ENCODE measurements at regions not wholly inside any gene's neighbourhood (a gene's known extent, or its start where the extent isn't known, plus 50 kb on each side); places are given as distances from the start of the nearest gene placed in this dataset.
"Not testable (repeated sequence)": the region's sequence is repeated elsewhere in the genome, so short reads cannot be mapped to it uniquely, and the experiment has no call there.

DNA sequence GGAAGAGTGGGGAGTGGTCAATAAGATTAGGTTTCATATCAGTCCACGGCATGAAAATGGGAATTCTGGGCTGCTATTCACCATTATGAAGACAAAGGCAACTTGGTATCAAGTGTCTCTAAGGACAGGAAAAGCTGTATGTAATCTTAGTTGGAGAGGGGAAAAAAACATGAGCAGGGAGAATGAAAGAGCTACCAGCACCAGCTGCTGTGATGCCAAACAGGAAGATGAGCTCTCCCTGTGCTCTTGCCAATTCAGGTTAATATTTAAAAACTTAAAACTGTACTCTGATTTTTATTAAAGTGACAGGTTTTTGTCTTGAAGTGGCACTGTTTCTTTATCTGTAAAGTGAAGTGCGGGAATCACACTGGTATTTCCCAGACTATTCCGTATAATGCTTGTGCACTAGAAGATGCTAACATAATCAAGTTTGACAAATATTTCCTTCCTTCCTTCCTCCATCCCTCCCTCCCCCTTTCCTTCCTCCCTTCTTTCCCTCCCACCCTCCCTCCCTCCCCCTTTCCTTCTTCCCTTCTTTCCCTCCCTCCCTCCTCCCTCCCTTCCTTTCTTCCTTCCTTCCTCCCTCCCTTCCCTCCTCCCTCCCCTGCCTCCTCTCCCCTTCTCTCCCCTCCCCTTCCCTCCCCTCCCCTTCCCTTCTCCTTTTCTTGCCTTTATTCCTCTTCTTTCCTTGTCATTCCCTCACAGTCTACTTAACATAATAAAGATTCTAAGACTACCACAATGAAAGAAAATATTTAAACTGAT is 1383.0 kb upstream of the C9orf72 start:
- DNase-seq: no peak

- no peak for DNase-seq
Observed at GRCh38 chr9:28960602-28961001, 1387.3 kb upstream of the C9orf72 start.

DNA sequence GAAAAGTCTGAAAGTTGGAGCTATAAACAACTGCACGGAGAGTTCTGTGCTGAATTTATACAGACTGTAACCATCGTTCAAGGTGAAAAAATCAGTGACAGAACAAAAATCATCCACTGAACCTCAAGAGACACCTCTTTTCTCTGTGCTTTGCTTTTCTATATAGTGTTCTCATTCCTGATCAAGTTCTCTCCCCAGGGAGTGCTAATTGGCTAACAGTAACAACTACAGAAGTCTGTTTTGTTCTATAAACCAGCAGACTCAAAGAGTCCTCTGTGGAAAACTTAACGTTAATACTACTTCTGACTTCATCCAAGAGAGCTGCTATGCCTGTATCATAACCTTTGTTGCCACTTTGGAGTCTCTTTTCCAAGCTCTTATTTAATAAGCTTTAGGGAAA is 1388.3 kb upstream of the C9orf72 start:
- no peak for DNase-seq

DNA sequence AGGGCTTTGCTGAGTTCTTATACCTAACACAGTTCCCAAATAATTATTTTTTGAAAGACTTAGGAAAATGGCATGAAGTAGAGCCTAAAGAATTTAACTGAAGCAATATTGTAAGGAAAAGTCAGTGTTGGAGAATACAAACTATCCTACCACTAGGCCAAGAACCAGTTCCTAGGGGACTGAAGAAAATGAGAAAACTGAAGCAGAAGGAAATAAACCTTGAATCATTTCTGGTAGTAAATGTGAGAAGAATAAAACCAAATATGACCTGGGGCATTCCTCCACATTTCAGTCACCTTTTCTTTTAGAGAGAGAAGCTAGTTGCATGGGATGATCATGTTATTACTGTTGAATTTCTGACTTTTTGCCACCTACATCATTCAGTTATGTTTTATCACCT is 1393.9 kb upstream of the C9orf72 start:
- DNase-seq: no peak

DNA sequence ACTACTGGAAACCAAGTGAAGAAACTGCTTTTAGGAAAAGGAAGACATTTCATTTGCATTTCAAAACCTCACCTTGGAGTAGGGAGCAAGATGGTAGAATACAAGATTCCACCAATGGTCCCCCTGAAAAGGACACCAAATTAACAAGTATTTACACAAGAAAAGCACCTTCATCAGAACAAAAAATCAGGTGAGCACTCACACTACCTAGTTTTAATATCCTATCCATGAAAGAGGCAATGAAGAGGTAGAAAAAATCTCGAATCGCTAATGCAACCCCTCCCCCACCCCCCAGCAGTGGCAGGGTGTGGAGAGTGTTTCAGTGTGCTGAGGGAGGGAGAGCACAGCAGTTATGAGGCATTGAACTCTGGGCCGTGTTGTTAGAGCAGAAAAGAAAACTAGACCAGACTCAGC is 1397.0 kb upstream of the C9orf72 start:
- DNase-seq: no peak

DNA sequence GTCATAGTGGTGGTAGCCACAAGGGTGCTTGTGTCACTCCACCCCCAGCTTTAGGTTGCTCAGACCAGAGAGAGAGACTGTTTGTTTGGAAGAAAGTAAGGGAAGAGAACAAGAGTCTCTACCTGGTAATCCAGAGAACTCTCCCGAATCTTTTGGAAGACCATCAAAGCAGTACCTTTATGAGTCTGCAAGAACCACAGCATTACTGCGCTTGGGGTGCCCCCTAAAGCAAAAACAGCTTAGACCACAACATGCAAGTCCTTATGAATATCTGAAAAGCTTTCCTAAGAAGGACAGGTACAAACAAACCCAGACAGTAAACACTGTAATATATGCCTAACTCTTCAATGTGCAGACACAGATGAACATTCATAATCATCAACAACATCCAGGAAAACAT is 1398.6 kb upstream of the C9orf72 start:
- DNase-seq: no peak

- no peak for DNase-seq
Observed at GRCh38 chr9:28976250-28976649, 1403.0 kb upstream of the C9orf72 start.

DNA sequence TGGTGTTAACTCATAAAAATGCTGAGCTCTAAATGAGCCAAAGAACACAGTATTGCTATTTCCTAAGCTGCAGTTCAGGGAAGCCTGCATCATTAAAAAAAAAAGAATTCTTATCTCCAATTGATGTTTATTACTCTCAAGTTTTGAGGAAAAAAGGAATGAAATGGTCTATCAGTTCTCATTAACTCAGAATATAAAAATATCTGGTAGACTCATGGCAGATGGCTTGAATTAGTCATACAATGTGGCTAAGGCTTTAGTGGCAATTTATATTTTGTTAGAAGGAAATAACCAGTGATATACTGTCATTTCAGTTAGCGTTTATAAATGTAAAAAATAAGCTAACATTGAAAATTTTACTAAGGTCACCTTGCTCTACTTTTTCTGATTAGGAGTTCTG is 1403.4 kb upstream of the C9orf72 start:
- no peak for DNase-seq

DNA sequence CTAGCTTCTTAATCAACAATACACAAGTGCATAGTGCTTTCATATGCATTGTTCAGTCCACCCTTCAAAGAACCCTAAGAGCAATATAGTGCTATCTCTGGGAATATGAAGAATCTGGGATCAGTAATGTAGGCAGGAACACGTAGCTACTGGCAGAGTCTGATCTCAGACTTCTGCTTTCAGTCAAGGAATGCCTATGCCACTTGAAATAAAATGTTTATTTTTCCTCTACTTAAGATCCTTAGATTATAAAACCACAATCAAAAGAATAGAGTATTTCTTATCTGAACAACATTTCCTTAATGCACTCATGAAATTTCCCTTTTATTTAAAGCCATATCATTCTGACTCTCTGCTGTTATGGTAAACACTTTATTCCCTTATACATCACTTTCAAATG is 1407.8 kb upstream of the C9orf72 start:
- no peak for DNase-seq

GRCh38 chr9:28981711-28982110 is 1408.4 kb upstream of the C9orf72 start:
- DNase-seq: no peak

- DNase-seq: no peak
Observed at GRCh38 chr9:28984016-28984415, 1410.7 kb upstream of the C9orf72 start.

DNA sequence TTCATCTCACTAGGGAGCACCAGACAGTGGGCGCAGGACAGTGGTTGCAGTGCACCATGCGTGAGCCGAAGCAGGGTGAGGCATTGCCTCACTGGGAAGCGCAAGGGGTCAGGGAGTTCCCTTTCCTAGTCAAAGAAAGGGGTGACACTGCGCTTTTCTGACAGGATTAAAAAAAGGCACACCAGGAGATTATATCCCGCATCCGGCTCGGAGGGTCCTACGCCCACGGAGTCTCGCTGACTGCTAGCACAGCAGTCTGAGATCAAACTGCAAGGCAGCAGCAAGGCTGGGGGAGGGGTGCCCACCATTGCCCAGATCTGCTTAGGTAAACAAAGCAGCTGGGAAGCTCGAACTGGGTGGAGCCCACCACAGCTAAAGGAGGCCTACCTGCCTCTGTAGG is 1416.7 kb upstream of the C9orf72 start:
- DNase-seq: not testable (repeated sequence)

DNA sequence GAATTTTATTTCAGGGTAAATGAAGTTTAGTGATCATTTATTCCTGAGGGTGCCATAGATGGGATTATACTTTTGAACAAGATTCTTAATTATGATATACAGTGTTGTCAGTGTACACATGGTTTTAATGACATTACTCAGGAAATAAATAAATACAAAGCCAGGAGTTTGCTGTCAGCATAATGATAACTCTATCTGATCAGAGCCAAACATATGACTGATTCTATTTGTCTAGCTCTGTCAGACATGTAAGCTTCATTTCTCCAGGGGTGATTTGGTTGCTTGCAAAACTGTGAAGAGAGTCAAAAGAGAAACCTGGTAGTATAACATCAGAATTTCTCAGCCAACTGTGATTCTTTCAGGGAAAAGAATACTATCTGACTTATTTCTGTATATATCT is 1425.8 kb upstream of the C9orf72 start:
- no peak for DNase-seq

DNA sequence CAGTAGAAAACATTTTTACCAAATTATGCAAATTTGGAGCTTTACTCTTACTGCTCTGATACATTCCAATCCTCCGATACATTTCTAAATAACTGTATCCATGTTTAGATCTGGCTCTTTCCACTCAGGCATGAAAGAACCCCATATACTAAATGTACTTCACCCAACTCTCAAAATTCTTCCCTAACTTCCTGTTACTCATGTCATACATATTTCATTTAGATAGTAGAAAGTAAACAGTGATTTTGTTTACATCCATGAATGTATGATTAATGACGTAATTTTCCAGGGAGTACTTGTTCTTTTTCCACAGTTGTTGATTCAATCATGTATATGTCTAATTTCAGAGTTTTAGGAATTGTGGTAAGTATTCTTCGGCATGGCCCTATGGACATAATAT is 1426.5 kb upstream of the C9orf72 start:
- no peak for DNase-seq

- DNase-seq: no peak
Observed at GRCh38 chr9:29001006-29001405, 1427.7 kb upstream of the C9orf72 start.

DNA sequence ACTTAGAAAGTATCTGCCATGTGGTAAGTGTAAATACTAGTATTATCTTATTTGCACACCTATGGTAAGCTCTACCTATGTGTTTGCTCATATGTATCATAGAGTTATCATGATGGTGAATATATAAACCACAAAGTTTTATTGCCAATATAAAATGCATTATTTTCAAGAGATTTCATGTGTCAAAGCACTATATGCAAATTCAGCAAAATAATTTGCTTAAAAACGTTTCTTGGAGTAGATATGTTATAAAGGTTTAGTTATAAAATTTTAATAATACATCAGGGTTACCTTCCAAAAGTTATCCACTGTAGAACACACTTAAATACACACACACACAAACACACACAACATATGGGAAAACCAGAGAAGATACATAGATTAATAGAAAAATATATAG is 1431.7 kb upstream of the C9orf72 start:
- no peak for DNase-seq

GRCh38 chr9:29006628-29007027 is 1433.3 kb upstream of the C9orf72 start:
- peak; percentile 30 for DNase-seq

- no peak for DNase-seq
Observed at GRCh38 chr9:29012911-29013310, 1439.6 kb upstream of the C9orf72 start.

DNA sequence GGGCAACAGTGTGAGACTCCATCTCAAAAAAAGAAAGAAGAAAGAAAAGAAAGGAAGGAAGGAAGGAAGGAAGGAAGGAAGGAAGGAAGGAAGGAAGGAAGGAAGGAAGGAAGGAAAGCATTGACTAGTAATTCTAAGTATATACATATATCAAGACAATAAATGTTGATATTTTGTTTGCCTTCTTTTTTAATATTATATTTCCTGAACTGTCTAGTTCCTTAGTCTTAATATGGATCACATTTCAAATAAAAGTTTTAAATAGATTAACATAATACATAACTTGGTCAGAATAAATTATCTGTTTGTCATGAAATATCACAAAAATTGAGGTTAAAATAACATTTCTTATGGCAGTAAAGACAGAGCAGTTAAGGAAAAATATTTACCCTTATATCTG is 1448.4 kb upstream of the C9orf72 start:
- no peak for DNase-seq

- no peak for DNase-seq
Observed at GRCh38 chr9:29038332-29038731, 1465.1 kb upstream of the C9orf72 start.

DNA sequence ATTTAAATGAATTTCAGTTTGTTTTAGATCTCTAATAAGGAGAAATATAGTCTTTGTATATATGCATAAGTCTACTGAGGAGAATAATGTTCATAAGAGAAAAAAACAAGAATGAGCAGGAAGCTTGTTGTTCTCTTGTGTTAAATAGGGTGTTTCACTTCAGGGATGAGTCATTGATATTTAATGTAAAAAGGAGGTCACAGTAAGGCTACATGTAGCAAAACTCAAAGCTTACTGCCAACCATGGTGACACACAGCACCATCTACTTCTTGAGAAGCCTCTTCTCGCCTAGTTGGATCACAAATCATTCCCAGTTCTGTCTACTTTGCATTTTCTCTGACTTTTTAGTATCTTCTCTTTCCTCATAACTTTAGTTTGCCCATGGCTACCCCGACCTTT is 1466.0 kb upstream of the C9orf72 start:
- no peak for DNase-seq

- no peak for DNase-seq
Observed at GRCh38 chr9:29043072-29043471, 1469.8 kb upstream of the C9orf72 start.

GRCh38 chr9:29044959-29045358 is 1471.7 kb upstream of the C9orf72 start:
- DNase-seq: no peak

DNA sequence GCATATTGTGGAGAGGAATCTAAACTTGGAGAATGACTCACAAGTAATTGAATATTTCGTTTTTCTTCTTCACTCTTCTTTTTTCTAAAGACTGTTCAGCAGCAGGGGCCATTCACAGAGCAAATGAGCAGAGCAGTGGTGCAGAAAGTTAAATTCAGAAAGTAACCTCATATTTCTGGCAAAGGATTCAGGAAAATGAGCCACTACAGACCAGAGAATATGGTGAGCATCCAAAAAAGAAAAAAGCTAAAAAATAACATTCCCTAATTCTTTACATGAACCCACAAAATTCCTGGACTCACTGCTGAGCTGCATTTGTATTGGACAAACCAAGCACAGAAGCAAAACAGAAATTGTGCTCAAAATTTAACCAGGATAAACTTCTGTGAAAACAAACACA is 1486.8 kb upstream of the C9orf72 start:
- no peak for DNase-seq

DNA sequence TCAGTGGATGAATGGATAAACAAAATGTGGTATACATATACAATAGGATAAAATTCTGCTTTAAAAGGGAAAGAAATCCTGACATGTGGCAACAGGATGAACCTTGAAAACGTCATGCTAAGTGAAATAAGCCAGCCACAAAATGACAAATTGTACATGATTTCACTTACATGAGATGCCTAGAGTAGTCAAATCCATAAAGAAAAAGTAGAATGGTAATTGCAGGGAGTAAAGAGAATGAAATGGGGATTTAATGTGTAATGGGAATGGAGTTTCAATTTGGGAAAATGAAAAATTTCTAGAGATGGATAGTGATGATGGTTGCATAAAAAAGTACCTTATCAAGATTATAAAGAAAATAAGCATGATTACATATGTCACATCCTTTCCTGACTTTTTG is 1489.2 kb upstream of the C9orf72 start:
- DNase-seq: no peak
